Osteoblast (primary cell): ENCODE measurements at regions not wholly inside any gene's neighbourhood (a gene's known extent, or its start where the extent isn't known, plus 50 kb on each side); places are given as distances from the start of the nearest gene placed in this dataset.
A peak's percentile ranks its signal among the peaks of the same experiment; 100 is the strongest.

ENCODE experiments used
- DNase-seq: peaks from one replicate; pipeline ENCODE4 v3.0.0; 2011; ENCODE audit warnings: low spot score, mixed read lengths; ENCODE audit not compliant: insufficient read length; ENCODE audit errors: missing footprints
- H2AFZ ChIP-seq: 2 replicates; pipeline ENCODE4 v1.6.0; 2011; ENCODE audit warnings: mild to moderate bottlenecking, low read length
- H3K27ac ChIP-seq: 2 replicates; pipeline ENCODE4 v1.5.1; 2011; ENCODE audit warnings: mild to moderate bottlenecking, low read depth, low read length, moderate library complexity
- H3K27me3 ChIP-seq: 2 replicates; pipeline ENCODE4 v1.6.0; 2012; ENCODE audit warnings: mild to moderate bottlenecking, control low read depth, inconsistent platforms, low read length, moderate library complexity; ENCODE audit not compliant: insufficient read depth
- H3K36me3 ChIP-seq: 2 replicates; pipeline ENCODE4 v1.5.1; 2011; ENCODE audit warnings: mild to moderate bottlenecking, low read length, control low read depth, moderate library complexity; ENCODE audit not compliant: insufficient read depth
- H3K4me1 ChIP-seq: 2 replicates; pipeline ENCODE4 v1.5.1; 2011; ENCODE audit warnings: mild to moderate bottlenecking, low read length, control low read depth, moderate library complexity; ENCODE audit not compliant: insufficient read depth
- H3K4me2 ChIP-seq: 2 replicates; pipeline ENCODE4 v1.6.0; 2011; ENCODE audit warnings: mild to moderate bottlenecking, low read length; ENCODE audit not compliant: insufficient read depth
- H3K4me3 ChIP-seq: fragments of 200-600 bp; sonication (generic); 3 replicates; pipeline ENCODE4 v1.5.1; 2012; ENCODE audit warnings: mild to moderate bottlenecking, low read length, inconsistent platforms; ENCODE audit not compliant: insufficient read depth
- H3K79me2 ChIP-seq: 2 replicates; pipeline ENCODE4 v1.6.0; 2012; ENCODE audit warnings: mild to moderate bottlenecking, low read length, control low read depth, inconsistent platforms; ENCODE audit not compliant: insufficient read depth
- H3K9me3 ChIP-seq: 2 replicates; pipeline ENCODE4 v1.5.1; 2011; ENCODE audit warnings: low read depth, low read length, control low read depth
- H4K20me1 ChIP-seq: 2 replicates; pipeline ENCODE4 v1.6.0; 2012; ENCODE audit warnings: mild to moderate bottlenecking, low read length, control low read depth; ENCODE audit not compliant: insufficient read depth
- TF ChIP-seq, protein P1 (sequence below): IDR thresholded peaks from 2 replicates; pipeline ENCODE4 v1.5.1; 2011; ENCODE audit warnings: mild to moderate bottlenecking, low read depth, low read length, moderate library complexity; ENCODE audit errors: extremely low read depth

DNA sequence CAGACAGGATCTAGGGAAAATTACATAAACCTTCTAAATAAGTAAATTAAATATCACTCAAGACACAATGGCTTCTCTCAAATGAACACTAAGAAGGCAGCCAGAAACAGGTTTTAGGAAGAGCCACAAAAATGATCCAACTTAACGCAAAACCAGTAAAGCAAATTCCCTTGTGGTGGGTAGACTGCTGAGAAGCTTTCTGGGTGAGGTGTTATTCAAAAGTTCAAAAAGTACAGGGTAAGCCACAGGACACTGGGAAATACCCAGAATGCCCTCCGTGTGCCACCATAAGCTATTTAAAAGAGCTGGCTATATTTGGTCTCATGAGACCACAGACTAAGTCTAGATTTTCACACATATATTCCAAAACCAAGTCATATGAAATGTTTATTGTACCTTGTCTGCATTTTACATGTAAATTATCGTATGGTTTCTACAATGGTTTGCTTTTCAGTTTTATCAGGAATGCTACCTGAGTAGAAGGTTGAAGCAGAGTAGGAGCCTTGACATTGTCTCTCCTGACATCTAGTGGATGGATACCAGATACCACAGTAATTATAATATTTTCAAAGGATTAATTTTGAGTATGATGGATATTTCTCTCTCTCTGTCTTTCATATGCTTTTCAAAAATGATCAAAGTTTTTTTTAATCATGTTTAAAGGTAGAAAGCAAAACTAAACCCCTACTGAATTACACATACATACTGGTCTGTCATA lies 109.3 kb upstream of the KLHL13 start:
- peak overlapping the region; percentile 54 for H3K27ac ChIP-seq
- TF ChIP-seq, protein P1, sequence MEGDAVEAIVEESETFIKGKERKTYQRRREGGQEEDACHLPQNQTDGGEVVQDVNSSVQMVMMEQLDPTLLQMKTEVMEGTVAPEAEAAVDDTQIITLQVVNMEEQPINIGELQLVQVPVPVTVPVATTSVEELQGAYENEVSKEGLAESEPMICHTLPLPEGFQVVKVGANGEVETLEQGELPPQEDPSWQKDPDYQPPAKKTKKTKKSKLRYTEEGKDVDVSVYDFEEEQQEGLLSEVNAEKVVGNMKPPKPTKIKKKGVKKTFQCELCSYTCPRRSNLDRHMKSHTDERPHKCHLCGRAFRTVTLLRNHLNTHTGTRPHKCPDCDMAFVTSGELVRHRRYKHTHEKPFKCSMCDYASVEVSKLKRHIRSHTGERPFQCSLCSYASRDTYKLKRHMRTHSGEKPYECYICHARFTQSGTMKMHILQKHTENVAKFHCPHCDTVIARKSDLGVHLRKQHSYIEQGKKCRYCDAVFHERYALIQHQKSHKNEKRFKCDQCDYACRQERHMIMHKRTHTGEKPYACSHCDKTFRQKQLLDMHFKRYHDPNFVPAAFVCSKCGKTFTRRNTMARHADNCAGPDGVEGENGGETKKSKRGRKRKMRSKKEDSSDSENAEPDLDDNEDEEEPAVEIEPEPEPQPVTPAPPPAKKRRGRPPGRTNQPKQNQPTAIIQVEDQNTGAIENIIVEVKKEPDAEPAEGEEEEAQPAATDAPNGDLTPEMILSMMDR = peak; percentile 52
- H3K27me3 ChIP-seq = no peaks in the 10 kb centered on the region
- DNase-seq = no peak
- H3K4me3 ChIP-seq = peak overlapping the region; percentile 1
- H3K9me3 ChIP-seq = no peaks in the 10 kb centered on the region
- H3K79me2 ChIP-seq = no peaks in the 10 kb centered on the region
- peaks cover 9% of the 10 kb centered on the region for H3K4me1 ChIP-seq
- H3K4me2 ChIP-seq = peak overlapping the region; percentile 52
- H3K36me3 ChIP-seq = no peaks in the 10 kb centered on the region
- peak overlapping the region; percentile 8 for H2AFZ ChIP-seq
- no peaks in the 10 kb centered on the region for H4K20me1 ChIP-seq

DNA sequence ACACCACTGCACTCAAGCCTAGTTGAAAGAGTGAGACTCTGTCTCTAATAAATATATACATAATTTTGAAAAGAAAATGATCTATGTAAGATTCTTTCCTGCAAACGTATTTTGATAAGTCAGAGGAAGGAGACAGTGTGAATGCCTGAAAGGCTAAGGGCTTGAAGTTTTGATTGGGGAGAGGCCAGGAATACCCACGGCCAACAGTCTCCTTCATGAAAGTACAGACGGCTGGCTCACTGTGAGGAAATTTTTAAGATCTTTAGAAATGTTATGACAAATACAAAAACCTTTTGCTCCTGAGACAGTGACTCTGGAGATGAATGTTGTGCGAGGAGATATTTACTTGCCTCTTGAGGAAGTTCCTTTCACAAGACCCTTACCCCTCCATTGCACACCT lies 111.4 kb upstream of the KLHL13 start:
- Histone ChIP-seq H4K20me1 (no peaks in the 10 kb centered on the region), H3K36me3 (no peaks in the 10 kb centered on the region), H3K9me3 (no peaks in the 10 kb centered on the region), H3K4me2 (no peak overlapping the region), H2AFZ (no peak overlapping the region), H3K4me1 (peaks cover 9% of the 10 kb centered on the region), H3K79me2 (no peaks in the 10 kb centered on the region), H3K27me3 (no peaks in the 10 kb centered on the region), H3K27ac (peak overlapping the region; percentile 10), H3K4me3 (no peak overlapping the region)
- TF ChIP-seq, protein P1 = no peak
- DNase-seq = no peak

DNA sequence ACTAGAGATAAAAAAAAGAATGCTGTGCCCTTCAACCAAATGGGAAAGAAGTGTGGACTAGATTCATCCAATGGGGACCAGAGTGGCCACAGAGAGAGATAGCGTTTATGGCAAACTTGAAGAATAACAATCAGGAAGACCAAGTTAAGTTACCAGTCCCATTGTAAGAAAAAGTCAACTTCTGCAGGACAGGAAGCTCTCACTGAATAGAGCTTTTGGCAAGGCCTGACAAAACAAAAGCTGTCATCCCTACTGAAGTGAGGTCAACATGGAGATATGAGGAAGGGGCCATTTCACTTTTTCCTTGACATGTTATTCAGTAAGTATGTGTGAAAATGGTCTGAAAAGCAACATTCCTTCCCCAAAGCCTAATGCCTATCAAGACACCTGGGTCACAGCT lies 111.8 kb upstream of the KLHL13 start:
- Histone ChIP-seq H3K27ac (peak overlapping the region; percentile 10), H2AFZ (no peak overlapping the region), H3K79me2 (no peaks in the 10 kb centered on the region), H3K36me3 (no peaks in the 10 kb centered on the region), H4K20me1 (no peaks in the 10 kb centered on the region), H3K4me1 (peaks cover 9% of the 10 kb centered on the region), H3K4me3 (no peak overlapping the region), H3K27me3 (no peaks in the 10 kb centered on the region), H3K9me3 (no peaks in the 10 kb centered on the region), H3K4me2 (no peak overlapping the region)
- no peak for DNase-seq
- TF ChIP-seq, protein P1 = no peak

DNA sequence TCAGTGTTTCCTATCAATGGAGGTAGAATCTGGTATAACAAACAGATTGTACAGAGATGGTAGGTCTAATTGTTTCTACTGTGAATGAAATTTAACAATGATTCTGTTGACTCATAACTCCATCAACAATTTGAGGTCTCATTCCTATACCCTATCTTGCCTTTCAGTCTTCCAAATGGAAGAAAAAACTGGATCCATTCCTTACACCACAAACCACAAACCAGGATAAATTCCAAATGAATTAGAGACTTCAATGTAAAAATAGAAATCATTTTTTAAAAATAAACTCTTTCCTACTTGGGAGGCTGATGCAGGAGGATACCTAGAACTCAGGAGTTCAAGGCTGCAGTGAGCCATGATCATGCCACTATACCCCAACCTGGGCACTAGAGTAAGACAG lies 114.4 kb upstream of the WDR44 start:
- no peak for DNase-seq
- peak overlapping the region; percentile 9 for H3K27ac ChIP-seq
- H3K36me3 ChIP-seq = no peaks in the 10 kb centered on the region
- H3K27me3 ChIP-seq = no peaks in the 10 kb centered on the region
- no peak overlapping the region for H3K4me3 ChIP-seq
- H4K20me1 ChIP-seq = no peaks in the 10 kb centered on the region
- H3K4me1 ChIP-seq = peaks cover 3% of the 10 kb centered on the region
- H3K4me2 ChIP-seq = no peak overlapping the region
- TF ChIP-seq, protein P1 = no peak
- H2AFZ ChIP-seq = no peak overlapping the region
- H3K79me2 ChIP-seq = no peaks in the 10 kb centered on the region
- H3K9me3 ChIP-seq = no peaks in the 10 kb centered on the region
